ENCODE measurements at regions not wholly inside any gene's neighbourhood (a gene's known extent, or its start where the extent isn't known, plus 50 kb on each side); places are given as distances from the start of the nearest gene placed in this dataset.
"Not testable (repeated sequence)": the region's sequence is repeated elsewhere in the genome, so short reads cannot be mapped to it uniquely, and the experiment has no call there.

DNA sequence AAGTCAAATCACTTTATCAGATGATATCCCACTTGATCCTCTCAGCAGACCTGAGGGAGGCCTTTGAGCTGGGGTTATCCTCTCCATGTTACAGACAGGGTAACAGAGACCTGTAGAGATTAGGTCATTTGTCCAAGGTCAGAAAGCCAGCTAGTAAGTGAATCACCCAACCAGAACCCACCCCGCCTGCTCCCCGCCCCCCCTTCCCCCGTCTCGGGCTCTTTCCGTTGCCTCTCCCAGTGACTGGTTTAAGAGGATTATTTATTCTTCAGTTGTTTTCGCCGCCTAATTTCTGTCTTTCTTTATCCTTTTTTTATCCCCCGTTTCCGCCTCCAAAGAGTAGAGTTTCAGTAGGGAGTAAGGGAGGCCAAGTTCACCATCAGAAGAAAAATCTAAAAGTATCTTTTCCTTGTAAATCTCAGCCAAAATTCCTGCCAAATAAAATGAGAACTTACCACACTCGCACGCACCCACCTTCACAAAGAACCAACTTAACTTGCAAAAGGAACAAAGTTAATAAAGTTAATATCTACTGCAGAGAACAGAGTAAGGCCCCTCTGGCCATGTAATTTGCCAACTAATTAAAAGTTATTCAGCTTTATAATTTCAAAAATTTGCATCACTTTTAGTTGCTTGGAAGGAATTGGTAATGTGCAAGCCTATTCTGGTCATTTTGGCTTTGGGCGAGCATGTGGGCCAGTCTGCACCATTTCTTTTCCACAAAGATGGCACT lies 76.8 kb upstream of the TRABD2B start:
- TF ChIP-seq, protein P1, sequence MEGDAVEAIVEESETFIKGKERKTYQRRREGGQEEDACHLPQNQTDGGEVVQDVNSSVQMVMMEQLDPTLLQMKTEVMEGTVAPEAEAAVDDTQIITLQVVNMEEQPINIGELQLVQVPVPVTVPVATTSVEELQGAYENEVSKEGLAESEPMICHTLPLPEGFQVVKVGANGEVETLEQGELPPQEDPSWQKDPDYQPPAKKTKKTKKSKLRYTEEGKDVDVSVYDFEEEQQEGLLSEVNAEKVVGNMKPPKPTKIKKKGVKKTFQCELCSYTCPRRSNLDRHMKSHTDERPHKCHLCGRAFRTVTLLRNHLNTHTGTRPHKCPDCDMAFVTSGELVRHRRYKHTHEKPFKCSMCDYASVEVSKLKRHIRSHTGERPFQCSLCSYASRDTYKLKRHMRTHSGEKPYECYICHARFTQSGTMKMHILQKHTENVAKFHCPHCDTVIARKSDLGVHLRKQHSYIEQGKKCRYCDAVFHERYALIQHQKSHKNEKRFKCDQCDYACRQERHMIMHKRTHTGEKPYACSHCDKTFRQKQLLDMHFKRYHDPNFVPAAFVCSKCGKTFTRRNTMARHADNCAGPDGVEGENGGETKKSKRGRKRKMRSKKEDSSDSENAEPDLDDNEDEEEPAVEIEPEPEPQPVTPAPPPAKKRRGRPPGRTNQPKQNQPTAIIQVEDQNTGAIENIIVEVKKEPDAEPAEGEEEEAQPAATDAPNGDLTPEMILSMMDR (IDR thresholded peaks at IDR 0.05; ENCODE audit: low read depth, low read length) = no peak

GRCh38 chr1:48071513-48071912 lies 74.3 kb upstream of the TRABD2B start:
- H3K4me3 ChIP-seq (ENCODE audit: low read depth, low read length) = no peak overlapping the region
- TF ChIP-seq, protein P1 (IDR thresholded peaks at IDR 0.05; ENCODE audit: low read depth, low read length) = no peak

More for the DNA sequence above, 76.8 kb upstream of the TRABD2B start:
- no peak overlapping the region for H3K4me3 ChIP-seq (ENCODE audit: low read depth, low read length)

- H3K4me3 ChIP-seq (ENCODE audit: low read depth, low read length) = no peak overlapping the region
- TF ChIP-seq, protein P1 (IDR thresholded peaks at IDR 0.05; ENCODE audit: low read depth, low read length) = no peak
Observed at GRCh38 chr1:48070396-48070750, 73.2 kb upstream of the TRABD2B start.

- H3K4me3 ChIP-seq (ENCODE audit: low read depth, low read length) = no peak overlapping the region
- TF ChIP-seq, protein P1 (IDR thresholded peaks at IDR 0.05; ENCODE audit: low read depth, low read length) = no peak
Observed at GRCh38 chr1:48069662-48070395, 72.6 kb upstream of the TRABD2B start.

GRCh38 chr1:48068206-48068605 lies 71.0 kb upstream of the TRABD2B start:
- TF ChIP-seq, protein P1 (IDR thresholded peaks at IDR 0.05; ENCODE audit: low read depth, low read length) = no peak
- H3K4me3 ChIP-seq (ENCODE audit: low read depth, low read length) = no peak overlapping the region

DNA sequence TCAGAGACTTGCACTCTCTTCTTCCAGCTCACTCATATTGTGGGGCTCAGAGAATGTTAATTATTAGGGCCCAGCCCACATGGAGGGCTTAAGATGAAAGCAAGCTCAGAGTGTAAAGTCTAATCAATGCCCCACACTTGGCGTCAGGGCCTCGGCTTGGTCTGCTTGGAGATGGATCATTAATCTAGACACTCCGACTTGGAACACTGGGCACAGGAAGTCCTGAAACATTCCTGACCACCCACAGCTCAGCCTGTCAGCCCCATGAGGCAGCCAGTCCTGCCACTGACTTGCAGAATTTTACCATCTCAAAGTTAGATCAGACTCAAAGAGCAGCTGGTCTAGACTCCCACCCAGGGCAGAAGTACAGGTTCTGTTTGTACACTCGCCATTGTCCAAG lies 69.8 kb upstream of the TRABD2B start:
- H3K4me3 ChIP-seq (ENCODE audit: low read depth, low read length) = no peak overlapping the region
- TF ChIP-seq, protein P1 (IDR thresholded peaks at IDR 0.05; ENCODE audit: low read depth, low read length) = no peak

DNA sequence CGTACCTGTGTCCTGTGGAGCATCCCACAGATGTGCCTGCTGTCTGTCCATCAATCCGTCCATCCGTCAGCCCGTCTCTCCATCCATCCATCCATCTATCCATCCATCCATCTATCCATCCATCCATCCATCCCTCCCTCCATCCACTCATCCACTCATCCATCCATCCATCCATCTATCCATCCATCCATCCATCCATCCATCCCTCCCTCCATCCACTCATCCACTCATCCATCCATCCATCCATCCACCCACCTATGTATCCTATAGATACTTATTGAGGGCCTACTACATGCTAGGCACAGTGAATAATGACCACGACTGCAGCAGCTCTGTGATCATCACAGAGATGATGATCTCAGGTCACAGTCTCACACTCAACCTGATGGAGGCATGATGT lies 67.5 kb upstream of the TRABD2B start:
- not testable (repeated sequence) for H3K4me3 ChIP-seq (ENCODE audit: low read depth, low read length)

All from WI38 (cell line).